ENCODE measurements at regions not wholly inside any gene's neighbourhood (a gene's known extent, or its start where the extent isn't known, plus 50 kb on each side); places are given as distances from the start of the nearest gene placed in this dataset.

- DNase-seq: no peak
These were observed 552.3 kb upstream of the SETBP1 start for GRCh38 chr18:44128365-44128764.

- peak in 5 of 58 donors; percentile 1 to 13 (median 3) for DNase-seq
These were observed 550.2 kb upstream of the SETBP1 start for GRCh38 chr18:44130376-44130942.

- DNase-seq: no peak
These were observed 547.2 kb upstream of the SETBP1 start for GRCh38 chr18:44133483-44133882.

- DNase-seq: no peak
These were observed 546.2 kb upstream of the SETBP1 start for GRCh38 chr18:44134447-44134846.

GRCh38 chr18:44135741-44136140, 544.9 kb upstream of the SETBP1 start:
- DNase-seq: no peak

GRCh38 chr18:44136326-44136725, 544.4 kb upstream of the SETBP1 start:
- DNase-seq: no peak

GRCh38 chr18:44143072-44143471, 537.6 kb upstream of the SETBP1 start:
- DNase-seq: no peak

GRCh38 chr18:44149706-44150105, 531.0 kb upstream of the SETBP1 start:
- peak in 1 of 58 donors; percentile 1 for DNase-seq

GRCh38 chr18:44153981-44154380, 526.7 kb upstream of the SETBP1 start:
- no peak for DNase-seq

GRCh38 chr18:44156126-44156525, 524.6 kb upstream of the SETBP1 start:
- no peak for DNase-seq

- DNase-seq: no peak
These were observed 523.8 kb upstream of the SETBP1 start for GRCh38 chr18:44156776-44157335.

GRCh38 chr18:44170208-44170880, 510.3 kb upstream of the SETBP1 start:
- DNase-seq: no peak

- no peak for DNase-seq
These were observed 509.4 kb upstream of the SETBP1 start for GRCh38 chr18:44171301-44171700.

GRCh38 chr18:44175891-44176290, 504.8 kb upstream of the SETBP1 start:
- no peak for DNase-seq

GRCh38 chr18:44178476-44178875, 502.2 kb upstream of the SETBP1 start:
- no peak for DNase-seq

- DNase-seq: no peak
These were observed 501.0 kb upstream of the SETBP1 start for GRCh38 chr18:44179693-44180092.

- no peak for DNase-seq
These were observed 500.0 kb upstream of the SETBP1 start for GRCh38 chr18:44180683-44181082.

GRCh38 chr18:44181951-44182747, 498.5 kb upstream of the SETBP1 start:
- no peak for DNase-seq

- no peak for DNase-seq
These were observed 494.7 kb upstream of the SETBP1 start for GRCh38 chr18:44186001-44186400.

- DNase-seq: no peak
These were observed 493.6 kb upstream of the SETBP1 start for GRCh38 chr18:44187090-44187489.

GRCh38 chr18:44195394-44196140, 485.1 kb upstream of the SETBP1 start:
- DNase-seq: no peak
